Effector memory CD8-positive, alpha-beta T cell (primary cell): ENCODE measurements at regions not wholly inside any gene's neighbourhood (a gene's known extent, or its start where the extent isn't known, plus 50 kb on each side); places are given as distances from the start of the nearest gene placed in this dataset.

Experiments used
- ATAC-seq: fragments of 150-1000 bp; cut with Tn5 transposase; replicated peaks from 2 replicates; pipeline ENCODE4 v1.10.0; 2021; ENCODE audit warnings: mild to moderate bottlenecking, moderate library complexity
- DNase-seq, 3 experiments: peaks; one replicate each; pipeline ENCODE4 v3.0.0; 2021
- H3K27ac Mint-ChIP-seq, 2 donors: one replicate each; pipeline ENCODE4 v1.8.0; 2022; ENCODE audit warnings: mild to moderate bottlenecking in 2 of 2, mixed read lengths in 2 of 2, moderate library complexity in 2 of 2
- H3K27me3 Mint-ChIP-seq, 2 donors: one replicate each; pipeline ENCODE4 v1.8.0; 2022; ENCODE audit warnings: mixed read lengths in 2 of 2
- H3K36me3 Mint-ChIP-seq: one replicate; pipeline ENCODE4 v1.8.0; 2022; ENCODE audit warnings: mild to moderate bottlenecking, moderate library complexity, mixed read lengths; ENCODE audit not compliant: insufficient read depth
- H3K4me1 Mint-ChIP-seq, 2 donors: one replicate each; pipeline ENCODE4 v1.8.0; 2022; ENCODE audit warnings: low read depth in 2 of 2, mixed read lengths in 2 of 2
- H3K4me3 Mint-ChIP-seq, 2 donors: one replicate each; pipeline ENCODE4 v1.8.0; 2022; ENCODE audit warnings: mild to moderate bottlenecking in 2 of 2, mixed read lengths in 2 of 2, moderate library complexity in 2 of 2
- H3K9me3 Mint-ChIP-seq, 2 donors: one replicate each; pipeline ENCODE4 v1.8.0; 2022; ENCODE audit warnings: mixed read lengths in 2 of 2

- no peak overlapping the region for H3K4me3 Mint-ChIP-seq
- H3K27ac Mint-ChIP-seq: no peak overlapping the region
- DNase-seq (no peak), ATAC-seq (no peak)
- no peaks in the 10 kb centered on the region for H3K4me1 Mint-ChIP-seq
- H3K36me3 Mint-ChIP-seq: no peaks in the 10 kb centered on the region
- H3K9me3 Mint-ChIP-seq: peaks cover 0 to 2% of the 10 kb centered on the region in 2 donors
- H3K27me3 Mint-ChIP-seq: peaks cover 8 to 12% of the 10 kb centered on the region in 2 donors
Measured at GRCh38 chr11:122337704-122338103, 221.7 kb upstream of the BLID start.

GRCh38 chr11:122337241-122337640 is 221.2 kb upstream of the BLID start:
- Mint-ChIP-seq H3K9me3 (peaks cover 0 to 2% of the 10 kb centered on the region in 2 donors), H3K36me3 (no peaks in the 10 kb centered on the region), H3K4me3 (no peak overlapping the region), H3K27ac (no peak overlapping the region), H3K4me1 (no peaks in the 10 kb centered on the region), H3K27me3 (peaks cover 8 to 12% of the 10 kb centered on the region in 2 donors)
- no peak for DNase-seq
- ATAC-seq: no peak

GRCh38 chr11:122336706-122337105 is 220.7 kb upstream of the BLID start:
- no peak overlapping the region for H3K4me3 Mint-ChIP-seq
- ATAC-seq: no peak
- H3K27ac Mint-ChIP-seq: no peak overlapping the region
- peaks cover 0 to 2% of the 10 kb centered on the region in 2 donors for H3K9me3 Mint-ChIP-seq
- H3K4me1 Mint-ChIP-seq: no peaks in the 10 kb centered on the region
- H3K27me3 Mint-ChIP-seq: peaks cover 8 to 12% of the 10 kb centered on the region in 2 donors
- no peaks in the 10 kb centered on the region for H3K36me3 Mint-ChIP-seq
- no peak for DNase-seq

GRCh38 chr11:122334546-122335339 is 218.7 kb upstream of the BLID start:
- Mint-ChIP-seq H3K27ac (no peak overlapping the region), H3K36me3 (no peaks in the 10 kb centered on the region), H3K27me3 (peaks cover 8 to 12% of the 10 kb centered on the region in 2 donors), H3K9me3 (no peaks in the 10 kb centered on the region), H3K4me3 (no peak overlapping the region), H3K4me1 (no peaks in the 10 kb centered on the region)
- no peak for DNase-seq
- no peak for ATAC-seq

GRCh38 chr11:122333467-122333866 is 217.5 kb upstream of the BLID start:
- no peak for DNase-seq
- H3K9me3 Mint-ChIP-seq: no peaks in the 10 kb centered on the region
- H3K4me3 Mint-ChIP-seq: no peak overlapping the region
- H3K27me3 Mint-ChIP-seq: peaks cover 8% of the 10 kb centered on the region in 2 donors
- ATAC-seq: no peak
- H3K4me1 Mint-ChIP-seq: no peaks in the 10 kb centered on the region
- no peak overlapping the region for H3K27ac Mint-ChIP-seq
- no peaks in the 10 kb centered on the region for H3K36me3 Mint-ChIP-seq

GRCh38 chr11:122331079-122331478 is 215.1 kb upstream of the BLID start:
- DNase-seq (no peak), ATAC-seq (no peak)
- Mint-ChIP-seq H3K36me3 (no peaks in the 10 kb centered on the region), H3K4me3 (no peak overlapping the region), H3K4me1 (no peaks in the 10 kb centered on the region), H3K27me3 (peaks cover 4 to 8% of the 10 kb centered on the region in 2 donors), H3K9me3 (no peaks in the 10 kb centered on the region), H3K27ac (no peak overlapping the region)

GRCh38 chr11:122330279-122330965 is 214.4 kb upstream of the BLID start:
- no peak overlapping the region for H3K4me3 Mint-ChIP-seq
- no peaks in the 10 kb centered on the region for H3K36me3 Mint-ChIP-seq
- ATAC-seq: no peak
- no peak overlapping the region for H3K27ac Mint-ChIP-seq
- no peaks in the 10 kb centered on the region for H3K9me3 Mint-ChIP-seq
- peaks cover 4 to 8% of the 10 kb centered on the region in 2 donors for H3K27me3 Mint-ChIP-seq
- DNase-seq: no peak
- no peaks in the 10 kb centered on the region for H3K4me1 Mint-ChIP-seq

- Mint-ChIP-seq H3K27ac (no peak overlapping the region), H3K9me3 (peaks cover 0 to 2% of the 10 kb centered on the region in 2 donors), H3K4me1 (no peaks in the 10 kb centered on the region), H3K4me3 (no peak overlapping the region), H3K36me3 (no peaks in the 10 kb centered on the region), H3K27me3 (peaks cover 3 to 5% of the 10 kb centered on the region in 2 donors)
- DNase-seq: no peak
- no peak for ATAC-seq
Measured at GRCh38 chr11:122327528-122327927, 211.5 kb upstream of the BLID start.

- H3K4me3 Mint-ChIP-seq: no peak overlapping the region
- H3K27ac Mint-ChIP-seq: no peak overlapping the region
- no peaks in the 10 kb centered on the region for H3K4me1 Mint-ChIP-seq
- H3K27me3 Mint-ChIP-seq: peaks cover 6 to 11% of the 10 kb centered on the region in 2 donors
- ATAC-seq (no peak), DNase-seq (no peak)
- peaks cover 0 to 6% of the 10 kb centered on the region in 2 donors for H3K9me3 Mint-ChIP-seq
- H3K36me3 Mint-ChIP-seq: no peaks in the 10 kb centered on the region
Measured at GRCh38 chr11:122323754-122324421, 207.9 kb upstream of the BLID start.

- ATAC-seq: no peak
- DNase-seq: no peak
- peaks cover 6 to 11% of the 10 kb centered on the region in 2 donors for H3K27me3 Mint-ChIP-seq
- no peaks in the 10 kb centered on the region for H3K4me1 Mint-ChIP-seq
- no peak overlapping the region for H3K4me3 Mint-ChIP-seq
- peaks cover 0 to 6% of the 10 kb centered on the region in 2 donors for H3K9me3 Mint-ChIP-seq
- no peak overlapping the region for H3K27ac Mint-ChIP-seq
- no peaks in the 10 kb centered on the region for H3K36me3 Mint-ChIP-seq
Measured at GRCh38 chr11:122322329-122322728, 206.3 kb upstream of the BLID start.

- Mint-ChIP-seq H3K27ac (no peak overlapping the region), H3K27me3 (peaks cover 11 to 13% of the 10 kb centered on the region in 2 donors), H3K9me3 (peaks cover 0 to 8% of the 10 kb centered on the region in 2 donors), H3K4me1 (no peaks in the 10 kb centered on the region), H3K36me3 (no peaks in the 10 kb centered on the region), H3K4me3 (no peak overlapping the region)
- DNase-seq (no peak), ATAC-seq (no peak)
Measured at GRCh38 chr11:122320671-122321070, 204.7 kb upstream of the BLID start.

GRCh38 chr11:122319691-122320620 is 203.9 kb upstream of the BLID start:
- no peaks in the 10 kb centered on the region for H3K4me1 Mint-ChIP-seq
- DNase-seq (no peak), ATAC-seq (no peak)
- H3K4me3 Mint-ChIP-seq: no peak overlapping the region
- peaks cover 0 to 8% of the 10 kb centered on the region in 2 donors for H3K9me3 Mint-ChIP-seq
- no peaks in the 10 kb centered on the region for H3K36me3 Mint-ChIP-seq
- H3K27ac Mint-ChIP-seq: no peak overlapping the region
- peaks cover 11 to 14% of the 10 kb centered on the region in 2 donors for H3K27me3 Mint-ChIP-seq

- H3K36me3 Mint-ChIP-seq: no peaks in the 10 kb centered on the region
- peaks cover 0 to 8% of the 10 kb centered on the region in 2 donors for H3K9me3 Mint-ChIP-seq
- ATAC-seq: no peak
- H3K27me3 Mint-ChIP-seq: peaks cover 11 to 14% of the 10 kb centered on the region in 2 donors
- H3K4me1 Mint-ChIP-seq: no peaks in the 10 kb centered on the region
- H3K4me3 Mint-ChIP-seq: no peak overlapping the region
- H3K27ac Mint-ChIP-seq: no peak overlapping the region
- DNase-seq: no peak
Measured at GRCh38 chr11:122319085-122319484, 203.1 kb upstream of the BLID start.
